AG04450 (cell line): ENCODE measurements at regions not wholly inside any gene's neighbourhood (a gene's known extent, or its start where the extent isn't known, plus 50 kb on each side); places are given as distances from the start of the nearest gene placed in this dataset.
A peak's percentile ranks its signal among the peaks of the same experiment; 100 is the strongest.

ENCODE experiments used
- CTCF ChIA-PET: fragments of 300-600, 350-600 bp; formaldehyde crosslinking; extraction: SDS; loops from one replicate; lab custom pipeline; 2022; ENCODE audit warnings: antibody characterized with exemption, inconsistent platforms; lab: Charles Lee
- POLR2A ChIA-PET: fragments of 350-600 bp; formaldehyde crosslinking; extraction: SDS; loops from one replicate; lab custom pipeline; 2021; ENCODE audit warnings: antibody characterized with exemption, inconsistent platforms; lab: Yijun Ruan, JAX
- DNase-seq: peaks from one replicate; pipeline ENCODE4 v3.0.0-alpha.2; 2011; ENCODE audit warnings: low read depth, low spot score
- H3K27ac ChIP-seq: one replicate; pipeline ENCODE4 v1.5.1; 2012; ENCODE audit warnings: low read depth, low read length, control low read depth
- H3K27me3 ChIP-seq: one replicate; pipeline ENCODE4 v1.6.0; 2012; ENCODE audit warnings: low read length; ENCODE audit not compliant: control insufficient read depth, insufficient read depth
- H3K4me3 ChIP-seq: 2 replicates; pipeline ENCODE4 v1.5.1; 2011; ENCODE audit warnings: mild to moderate bottlenecking, low read depth, low read length, control low read depth
- H3K9me3 ChIP-seq: 2 replicates; pipeline ENCODE4 v1.5.1; 2012; ENCODE audit warnings: low read length; ENCODE audit not compliant: control insufficient read depth, insufficient read depth
- CTCF ChIP-seq: IDR thresholded peaks from 2 replicates; pipeline ENCODE4 v1.5.1; 2011; ENCODE audit warnings: low read depth, low read length, control low read depth, inconsistent platforms

- no peaks in the 10 kb centered on the region for H3K9me3 ChIP-seq
- no peak for TF ChIP-seq CTCF
- no peak overlapping the region for H3K4me3 ChIP-seq
- no peak overlapping the region for H3K27ac ChIP-seq
- no peak for DNase-seq
- CTCF ChIA-PET = no interaction called here
- H3K27me3 ChIP-seq = no peaks in the 10 kb centered on the region
- POLR2A ChIA-PET = no interaction called here
Measured at GRCh38 chr7:17118412-17118811, 180.0 kb upstream of the AHR start.

GRCh38 chr7:17120756-17121155, 177.7 kb upstream of the AHR start:
- ChIA-PET POLR2A (no interaction called here), CTCF (interaction anchor here (0.6 kb wide), 1 partner anchor 58 kb away, joined by 3 read pairs; no protein-coding TSS in a partner anchor)
- TF ChIP-seq CTCF = no peak
- no peak overlapping the region for H3K4me3 ChIP-seq
- H3K27ac ChIP-seq = no peak overlapping the region
- H3K27me3 ChIP-seq = no peaks in the 10 kb centered on the region
- DNase-seq = no peak
- no peaks in the 10 kb centered on the region for H3K9me3 ChIP-seq

GRCh38 chr7:17121671-17122070, 176.8 kb upstream of the AHR start:
- Histone ChIP-seq H3K9me3 (no peaks in the 10 kb centered on the region), H3K27ac (no peak overlapping the region), H3K27me3 (no peaks in the 10 kb centered on the region), H3K4me3 (no peak overlapping the region)
- POLR2A ChIA-PET = no interaction called here
- TF ChIP-seq CTCF = no peak
- no peak for DNase-seq
- CTCF ChIA-PET = no interaction called here

- H3K4me3 ChIP-seq = no peak overlapping the region
- no peak overlapping the region for H3K27ac ChIP-seq
- no peaks in the 10 kb centered on the region for H3K9me3 ChIP-seq
- CTCF ChIA-PET = interaction anchor here (0.8 to 1.0 kb wide), 2 partner anchors 178 to 583 kb away, joined by 3 read pairs; no protein-coding TSS in a partner anchor
- TF ChIP-seq CTCF = no peak
- POLR2A ChIA-PET = no interaction called here
- peak; percentile 80 for DNase-seq
- no peaks in the 10 kb centered on the region for H3K27me3 ChIP-seq
Measured at GRCh38 chr7:17123020-17123419, 175.4 kb upstream of the AHR start.

GRCh38 chr7:17126413-17127268, 171.8 kb upstream of the AHR start:
- POLR2A ChIA-PET = no interaction called here
- CTCF ChIA-PET = no interaction called here
- no peak for TF ChIP-seq CTCF
- no peak overlapping the region for H3K27ac ChIP-seq
- H3K4me3 ChIP-seq = no peak overlapping the region
- no peaks in the 10 kb centered on the region for H3K9me3 ChIP-seq
- DNase-seq = no peak
- no peaks in the 10 kb centered on the region for H3K27me3 ChIP-seq
